HG02759 (cell line): ENCODE measurements at regions not wholly inside any gene's neighbourhood (a gene's known extent, or its start where the extent isn't known, plus 50 kb on each side); places are given as distances from the start of the nearest gene placed in this dataset.
"Not testable (repeated sequence)": the region's sequence is repeated elsewhere in the genome, so short reads cannot be mapped to it uniquely, and the experiment has no call there.

ENCODE experiments used
- ATAC-seq: cut with Tn5 transposase; IDR thresholded peaks from one replicate; pipeline ENCODE4 v1.9.1; 2021; ENCODE audit warnings: mild to moderate bottlenecking, moderate library complexity; ENCODE audit not compliant: unreplicated experiment

DNA sequence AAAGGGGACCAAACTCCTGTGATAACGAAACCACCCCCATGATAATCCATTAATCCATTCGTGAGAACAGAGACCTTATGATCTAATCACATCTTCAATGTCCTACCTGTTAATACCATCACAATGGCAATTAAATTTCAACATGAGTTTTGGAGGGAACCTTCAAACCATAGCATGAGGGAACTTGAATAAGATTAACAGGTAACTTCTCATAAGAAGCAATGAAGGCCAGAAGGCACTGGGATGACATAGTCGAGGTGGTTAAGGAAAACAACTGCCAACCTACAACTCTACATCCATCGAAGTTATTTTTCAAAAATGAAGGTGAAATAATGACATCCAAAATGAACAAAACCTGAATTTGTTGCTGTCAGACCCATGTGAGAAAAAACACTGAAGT is 478.9 kb downstream of the EDEM1 start:
- no peak for ATAC-seq

DNA sequence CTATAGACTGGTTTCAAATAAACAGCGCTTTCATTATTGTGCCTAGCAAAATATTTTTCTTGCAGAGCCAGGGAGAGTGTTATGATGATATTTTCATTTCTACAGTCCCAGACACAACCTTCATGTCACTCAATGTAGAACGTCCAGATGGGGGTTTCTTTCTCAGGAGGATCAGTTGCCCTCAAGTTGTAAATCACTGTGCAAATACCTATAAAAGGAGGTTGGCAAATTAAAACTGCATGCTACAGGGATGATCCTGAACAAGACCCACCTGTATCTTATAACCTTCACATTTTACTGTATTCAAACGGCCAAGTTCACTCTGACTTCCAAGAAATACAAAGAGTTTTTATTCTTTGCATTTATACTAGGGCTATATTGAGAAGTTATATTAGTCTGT is 486.0 kb downstream of the EDEM1 start:
- no peak for ATAC-seq

DNA sequence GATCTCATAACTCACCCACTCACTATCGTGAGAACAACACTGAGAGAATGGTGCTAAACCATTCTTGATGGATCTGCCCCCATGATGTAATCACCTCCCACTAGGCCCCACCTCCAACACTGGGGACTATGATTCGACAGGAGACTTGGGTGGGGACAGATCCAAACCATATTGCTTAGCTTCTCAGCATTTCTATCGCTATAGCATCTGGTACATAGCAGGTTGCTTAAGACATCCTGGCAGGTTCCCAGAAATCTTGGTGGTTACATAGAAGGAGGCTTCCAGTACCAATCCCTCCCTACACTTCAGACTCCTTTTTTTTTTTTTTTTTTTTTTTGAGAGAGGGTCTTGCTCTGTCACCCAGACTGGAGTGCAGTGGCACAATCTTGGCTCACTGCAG is 487.8 kb downstream of the EDEM1 start:
- ATAC-seq: no peak

GRCh38 chr3:5677555-5677954 is 490.0 kb downstream of the EDEM1 start:
- no peak for ATAC-seq

DNA sequence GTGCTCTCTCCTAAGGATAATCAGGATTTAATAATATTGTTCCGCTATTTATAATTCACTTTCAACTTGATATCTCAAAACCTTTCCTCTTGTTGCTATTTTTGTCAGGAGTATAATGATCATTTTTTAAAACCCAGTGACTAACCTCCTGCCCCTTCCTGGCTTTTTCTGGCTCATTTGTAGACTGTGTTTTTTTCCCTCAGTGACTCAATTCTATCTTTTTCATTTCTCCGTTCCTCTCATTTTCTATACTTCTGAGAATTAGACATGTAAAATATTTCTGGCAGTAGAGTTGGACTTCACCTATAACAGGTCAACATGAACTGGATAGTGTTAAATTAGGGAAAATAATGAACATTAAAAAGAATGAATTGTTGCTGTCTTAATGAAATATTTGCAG is 490.7 kb downstream of the EDEM1 start:
- no peak for ATAC-seq

DNA sequence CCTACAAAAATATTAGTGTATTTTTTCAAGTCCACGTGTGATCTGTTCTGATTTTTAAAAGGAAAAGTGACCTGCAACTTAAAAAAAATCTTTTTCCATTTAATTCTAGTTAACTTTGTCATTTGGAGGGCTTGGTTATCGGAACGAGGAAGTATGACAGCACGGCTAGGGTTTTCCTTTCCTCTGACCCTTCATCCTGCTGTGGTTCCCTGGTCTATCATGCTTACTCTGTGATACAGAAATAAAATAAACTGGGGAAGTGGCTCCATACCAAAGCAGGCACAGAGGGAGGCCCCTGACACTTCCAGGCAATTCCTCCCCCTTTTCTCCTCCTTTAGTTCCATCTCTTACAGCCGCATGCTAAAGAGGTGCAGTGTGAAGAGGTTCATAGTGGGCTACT is 491.3 kb downstream of the EDEM1 start:
- ATAC-seq: no peak

DNA sequence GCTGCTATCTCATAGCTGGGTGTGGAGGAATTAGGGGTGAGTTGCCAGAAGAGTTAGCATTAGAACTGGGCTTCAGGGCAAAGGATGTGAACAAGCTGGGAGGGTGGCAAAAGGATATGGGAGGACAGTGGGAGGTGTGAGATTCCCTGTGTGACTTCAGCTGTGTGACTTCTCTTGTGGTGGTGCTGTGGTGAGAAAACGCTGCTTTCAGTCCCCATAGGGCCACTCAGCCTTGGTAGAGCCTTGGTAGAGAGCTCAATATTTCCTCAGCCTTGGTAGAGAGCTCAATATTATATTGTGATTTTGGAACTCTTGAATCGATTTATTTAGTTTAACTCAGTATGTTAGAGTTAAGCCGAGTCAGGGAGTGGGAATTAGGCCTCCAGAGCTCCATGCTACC is 499.7 kb downstream of the EDEM1 start:
- ATAC-seq: no peak

GRCh38 chr3:5690490-5690889 is 503.0 kb downstream of the EDEM1 start:
- no peak for ATAC-seq

GRCh38 chr3:5690904-5691532 is 503.5 kb downstream of the EDEM1 start:
- no peak for ATAC-seq

DNA sequence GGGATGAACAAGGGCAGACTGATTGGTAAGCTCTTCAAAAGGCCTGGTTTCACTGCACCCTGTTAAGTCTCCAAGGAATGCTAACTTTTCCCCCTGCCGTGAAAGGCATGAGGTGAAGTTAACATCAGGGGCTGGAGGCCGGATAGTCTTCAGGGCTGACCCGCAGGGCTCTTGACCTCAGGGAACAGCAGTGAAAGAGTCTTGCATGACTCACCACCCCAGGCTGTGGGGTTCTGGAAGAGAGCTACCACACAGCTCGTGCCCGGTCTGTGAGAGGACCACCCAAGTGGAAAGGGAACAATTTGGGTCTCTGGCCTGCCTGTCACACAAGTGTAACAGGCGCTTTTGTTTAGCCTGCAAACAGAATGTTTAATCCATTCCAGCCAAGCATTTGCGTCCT is 504.9 kb downstream of the EDEM1 start:
- ATAC-seq: no peak

DNA sequence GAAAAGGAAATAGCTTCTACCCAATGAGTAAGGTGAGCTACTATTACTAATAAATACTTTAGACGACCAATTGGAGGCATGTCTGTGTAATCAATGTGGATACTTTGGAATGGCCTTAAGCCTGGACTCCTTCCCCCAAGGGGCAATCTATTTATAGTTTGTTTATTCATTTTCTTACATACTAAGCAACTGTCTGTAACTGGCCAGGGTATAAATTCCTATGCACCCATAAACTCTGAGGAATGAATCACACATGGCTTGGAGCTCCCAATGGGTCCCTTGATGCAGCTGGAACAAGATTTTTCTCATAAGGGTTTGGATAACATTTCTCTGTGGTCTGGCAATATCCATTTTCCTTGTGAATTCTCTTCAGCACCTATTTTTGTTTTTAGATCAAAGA is 506.8 kb downstream of the EDEM1 start:
- no peak for ATAC-seq

GRCh38 chr3:5698851-5699250 is 511.3 kb downstream of the EDEM1 start:
- ATAC-seq: no peak

DNA sequence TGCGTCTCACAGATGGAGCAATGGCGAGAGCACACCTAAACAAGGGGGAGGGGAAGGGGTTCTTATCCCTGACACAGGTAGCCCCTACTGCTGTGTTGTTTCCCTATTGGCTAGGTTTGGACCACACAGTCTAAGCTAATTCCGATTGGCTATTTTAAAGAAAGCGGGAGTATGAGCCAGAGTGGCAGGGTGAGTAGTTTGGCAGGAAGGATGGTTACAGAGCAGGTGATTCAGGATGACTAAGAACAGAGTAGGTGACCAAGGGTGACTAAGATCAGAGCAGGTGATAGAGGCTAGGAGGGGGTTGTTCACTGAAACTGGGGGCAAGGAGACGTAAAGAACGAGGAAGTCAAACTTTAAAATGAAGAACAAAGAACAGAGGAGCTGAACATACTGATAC is 511.8 kb downstream of the EDEM1 start:
- ATAC-seq: no peak

- ATAC-seq: no peak
Observed at GRCh38 chr3:5699811-5700210, 512.3 kb downstream of the EDEM1 start.

GRCh38 chr3:5701005-5701404 is 513.5 kb downstream of the EDEM1 start:
- ATAC-seq: not testable (repeated sequence)

DNA sequence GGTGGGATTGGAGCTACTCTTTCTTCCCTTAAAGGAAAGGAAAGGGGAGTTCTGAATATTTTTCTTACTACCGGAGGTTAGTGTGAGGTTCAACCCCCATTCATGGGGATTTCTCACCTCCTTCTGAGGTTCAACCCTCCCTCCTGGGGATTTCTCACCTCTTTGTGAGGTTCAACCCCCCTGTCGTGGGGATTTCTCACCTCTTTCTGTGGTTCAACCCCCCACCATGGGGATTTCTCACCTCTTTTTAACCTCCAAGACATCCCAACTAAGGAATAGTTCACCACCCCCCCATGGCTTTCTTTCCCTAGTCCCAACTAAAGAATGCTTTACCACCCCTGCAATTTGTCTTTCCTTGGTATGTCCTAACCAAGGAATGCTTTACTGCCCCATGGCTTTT is 520.3 kb downstream of the EDEM1 start:
- ATAC-seq: no peak

DNA sequence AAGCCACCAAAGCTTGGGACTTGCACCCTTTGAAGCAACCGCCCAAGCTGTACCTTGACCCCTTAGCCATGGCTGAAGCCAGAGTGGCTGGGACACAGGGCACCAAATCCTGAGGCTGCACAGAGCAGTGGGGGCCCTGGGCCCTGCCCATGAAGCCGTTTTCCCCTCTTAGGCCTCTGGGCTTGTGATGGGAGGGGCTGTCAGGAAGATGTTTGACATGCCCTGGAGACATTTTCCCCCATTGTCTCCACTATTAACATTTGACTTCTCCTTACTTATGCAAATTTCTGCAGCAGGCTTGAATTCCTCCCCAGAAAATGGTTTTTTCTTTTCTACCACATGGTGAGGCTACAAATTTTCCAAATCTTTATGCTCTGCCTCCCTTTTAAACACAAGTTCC is 522.2 kb downstream of the EDEM1 start:
- no peak for ATAC-seq

DNA sequence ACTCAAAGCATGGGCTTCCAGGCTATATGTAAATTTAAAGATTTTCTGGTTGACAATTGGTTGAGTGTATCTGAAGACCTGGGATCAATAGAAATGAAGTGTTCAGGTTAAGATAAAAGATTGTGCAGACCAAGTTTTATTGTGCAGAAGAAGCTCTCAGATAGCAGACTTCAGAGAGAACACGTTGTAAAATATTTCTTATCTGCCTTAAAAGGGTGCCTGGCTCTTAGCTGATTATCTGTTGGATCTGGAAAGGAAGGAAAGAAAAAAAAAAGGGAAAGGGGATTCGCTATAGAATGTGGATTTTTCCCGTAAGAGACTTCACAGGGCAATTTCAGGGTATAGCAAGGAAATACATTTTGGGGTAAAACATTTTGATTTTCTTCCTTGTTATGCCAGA is 523.2 kb downstream of the EDEM1 start:
- ATAC-seq: no peak

DNA sequence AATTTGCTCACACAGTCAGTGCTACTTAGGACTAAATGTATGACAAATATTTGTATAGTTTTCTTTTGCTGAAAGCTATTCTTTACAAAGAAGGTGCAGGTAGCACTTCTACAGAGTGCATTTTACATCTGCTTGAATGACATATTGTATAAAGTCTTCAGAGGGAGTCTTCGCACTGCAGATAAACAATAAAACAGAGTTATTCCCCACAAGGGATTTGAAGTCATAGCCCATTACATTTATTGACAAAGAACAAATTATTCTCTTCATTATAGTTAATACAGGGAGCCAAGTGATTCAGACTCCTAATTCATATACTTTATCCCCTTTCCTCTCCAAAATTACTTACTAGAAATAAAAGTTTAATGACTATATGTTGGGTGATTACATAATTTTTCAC is 529.7 kb downstream of the EDEM1 start:
- no peak for ATAC-seq

GRCh38 chr3:5719668-5720067 is 532.2 kb downstream of the EDEM1 start:
- not testable (repeated sequence) for ATAC-seq

- ATAC-seq: no peak
Observed at GRCh38 chr3:5725801-5726200, 538.3 kb downstream of the EDEM1 start.

- ATAC-seq: no peak
Observed at GRCh38 chr3:5726621-5727020, 539.1 kb downstream of the EDEM1 start.

DNA sequence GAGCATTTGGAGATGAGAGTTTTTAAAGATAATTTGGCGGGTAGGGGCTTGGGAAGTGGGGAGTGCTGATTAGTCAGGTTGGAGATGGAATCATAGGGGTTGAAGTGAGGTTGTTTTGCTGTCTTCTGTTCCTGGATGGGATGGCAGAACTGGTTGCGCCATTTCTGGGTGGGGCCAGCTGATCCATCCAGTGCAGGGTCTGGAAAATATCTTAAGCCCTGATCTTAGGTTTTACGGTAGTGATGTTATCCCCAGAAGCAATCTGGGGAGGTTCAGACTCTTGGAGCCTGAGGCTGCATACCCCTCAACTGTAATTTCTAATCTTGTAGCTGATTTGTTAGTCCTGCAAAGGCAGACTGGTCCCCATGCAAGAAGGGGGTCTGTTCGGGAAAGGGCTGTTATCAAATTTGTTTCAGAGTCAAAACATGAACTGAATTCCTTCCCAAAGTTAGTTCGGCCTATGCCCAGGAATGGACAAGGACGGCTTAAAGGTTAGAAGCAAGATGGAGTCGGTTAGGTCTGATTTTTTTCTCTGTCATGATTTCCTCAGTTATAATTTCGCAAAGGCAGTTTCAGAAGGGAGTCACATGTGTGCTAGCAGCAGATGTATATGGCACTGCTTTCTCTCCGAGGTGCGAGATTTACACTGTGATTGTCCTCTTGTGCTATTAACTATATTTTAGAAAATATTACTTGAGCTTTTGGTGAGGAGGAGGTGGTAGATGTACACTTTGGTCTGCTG is 540.4 kb downstream of the EDEM1 start:
- no peak for ATAC-seq
